ENCODE measurements at regions not wholly inside any gene's neighbourhood (a gene's known extent, or its start where the extent isn't known, plus 50 kb on each side); places are given as distances from the start of the nearest gene placed in this dataset.
"Not testable (repeated sequence)": the region's sequence is repeated elsewhere in the genome, so short reads cannot be mapped to it uniquely, and the experiment has no call there.

- Histone ChIP-seq H3F3A (ENCODE audit: low read length, unreplicated experiment) (no peaks in the 10 kb centered on the region), H3K4me1 (ENCODE audit: insufficient read depth, low read length) (no peaks in the 10 kb centered on the region), H3K36me3 (ENCODE audit: low read depth, low read length) (no peaks in the 10 kb centered on the region), H3K9me3 (ENCODE audit: low read length) (no peaks in the 10 kb centered on the region), H3K27me3 (ENCODE audit: low read length) (no peaks in the 10 kb centered on the region), H3K79me2 (ENCODE audit: low read length) (no peaks in the 10 kb centered on the region), H3K4me2 (ENCODE audit: low read length) (no peak overlapping the region), H3K4me3 (ENCODE audit: low read length) (no peak overlapping the region), H3K27ac (ENCODE audit: low read length) (no peak overlapping the region), H4K20me1 (ENCODE audit: low read length) (no peaks in the 10 kb centered on the region), H3K9ac (ENCODE audit: low read length) (no peak overlapping the region), H2AFZ (ENCODE audit: low read length) (no peak overlapping the region), H3K9me2 (replicated peaks; ENCODE audit: low read length) (no peaks in the 10 kb centered on the region)
- ATAC-seq, result no peak
- CTCF ChIA-PET, result no interaction called here
- intact Hi-C loops (cut with micrococcal nuclease), result no loop called here
- no TSS peak for BruUV-seq (replicated peaks)
- DNase-seq, result no peak
- no peak for TF ChIP-seq EZH2phosphoT487 (IDR thresholded peaks at IDR 0.05; ENCODE audit: borderline replicate concordance, low read length)
- TF ChIP-seq CTCF (conservative IDR thresholded peaks at IDR 0.05; ENCODE audit: low read depth, low read length), result no peak
- no peak for TF ChIP-seq EZH2 (IDR thresholded peaks at IDR 0.05; ENCODE audit: low read length, unreplicated experiment)
- POLR2A ChIA-PET (ENCODE audit: unreplicated experiment), result no interaction called here
These were observed 1393.3 kb upstream of the ATXN8OS start for GRCh38 chr13:68714292-68714691.

DNA sequence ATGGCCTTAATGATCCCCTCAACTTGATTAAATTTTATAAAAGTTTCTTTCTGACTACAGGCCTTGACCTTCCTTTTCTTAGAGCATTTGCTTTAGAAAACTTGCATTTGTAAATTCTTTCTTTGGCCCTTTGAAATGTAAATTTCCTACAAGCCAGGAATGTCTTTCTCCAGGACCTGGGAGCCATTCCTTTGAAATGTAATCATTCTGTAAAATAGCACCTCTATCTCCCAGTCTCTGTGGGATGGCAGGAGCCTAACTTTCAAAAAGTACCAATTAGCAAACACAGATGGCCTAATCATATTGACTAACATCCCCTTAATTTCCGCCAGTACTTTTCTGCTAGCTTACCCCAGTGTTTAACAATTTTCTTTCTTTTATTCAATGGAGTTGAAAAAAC, 1394.2 kb upstream of the ATXN8OS start:
- H3F3A ChIP-seq (ENCODE audit: low read length, unreplicated experiment), result no peaks in the 10 kb centered on the region
- no peak overlapping the region for H3K9ac ChIP-seq (ENCODE audit: low read length)
- intact Hi-C loops (cut with micrococcal nuclease), result no loop called here
- no peak overlapping the region for H3K4me3 ChIP-seq (ENCODE audit: low read length)
- H4K20me1 ChIP-seq (ENCODE audit: low read length), result no peaks in the 10 kb centered on the region
- no peak overlapping the region for H2AFZ ChIP-seq (ENCODE audit: low read length)
- TF ChIP-seq EZH2phosphoT487 (IDR thresholded peaks at IDR 0.05; ENCODE audit: borderline replicate concordance, low read length) (no peak), CTCF (conservative IDR thresholded peaks at IDR 0.05; ENCODE audit: low read depth, low read length) (no peak), EZH2 (IDR thresholded peaks at IDR 0.05; ENCODE audit: low read length, unreplicated experiment) (no peak)
- DNase-seq (no peak), ATAC-seq (no peak)
- ChIA-PET CTCF (no interaction called here), POLR2A (ENCODE audit: unreplicated experiment) (no interaction called here)
- H3K36me3 ChIP-seq (ENCODE audit: low read depth, low read length), result no peaks in the 10 kb centered on the region
- H3K9me2 ChIP-seq (replicated peaks; ENCODE audit: low read length), result no peaks in the 10 kb centered on the region
- H3K27ac ChIP-seq (ENCODE audit: low read length), result no peak overlapping the region
- no peaks in the 10 kb centered on the region for H3K27me3 ChIP-seq (ENCODE audit: low read length)
- no TSS peak for BruUV-seq (replicated peaks)
- no peaks in the 10 kb centered on the region for H3K4me1 ChIP-seq (ENCODE audit: insufficient read depth, low read length)
- no peak overlapping the region for H3K4me2 ChIP-seq (ENCODE audit: low read length)
- H3K79me2 ChIP-seq (ENCODE audit: low read length), result no peaks in the 10 kb centered on the region
- H3K9me3 ChIP-seq (ENCODE audit: low read length), result no peaks in the 10 kb centered on the region

- Histone ChIP-seq H3K9me3 (ENCODE audit: low read length) (no peaks in the 10 kb centered on the region), H3K36me3 (ENCODE audit: low read depth, low read length) (no peaks in the 10 kb centered on the region), H2AFZ (ENCODE audit: low read length) (no peak overlapping the region), H3K9me2 (replicated peaks; ENCODE audit: low read length) (no peaks in the 10 kb centered on the region), H3K9ac (ENCODE audit: low read length) (no peak overlapping the region), H3F3A (ENCODE audit: low read length, unreplicated experiment) (no peaks in the 10 kb centered on the region), H3K4me1 (ENCODE audit: insufficient read depth, low read length) (no peaks in the 10 kb centered on the region), H3K27me3 (ENCODE audit: low read length) (no peaks in the 10 kb centered on the region), H3K4me2 (ENCODE audit: low read length) (no peak overlapping the region), H3K79me2 (ENCODE audit: low read length) (no peaks in the 10 kb centered on the region), H3K27ac (ENCODE audit: low read length) (no peak overlapping the region), H4K20me1 (ENCODE audit: low read length) (no peaks in the 10 kb centered on the region), H3K4me3 (ENCODE audit: low read length) (no peak overlapping the region)
- intact Hi-C loops (cut with micrococcal nuclease), result no loop called here
- ChIA-PET POLR2A (ENCODE audit: unreplicated experiment) (no interaction called here), CTCF (no interaction called here)
- DNase-seq (no peak), ATAC-seq (no peak)
- BruUV-seq (replicated peaks), result no TSS peak
- TF ChIP-seq CTCF (conservative IDR thresholded peaks at IDR 0.05; ENCODE audit: low read depth, low read length) (no peak), EZH2 (IDR thresholded peaks at IDR 0.05; ENCODE audit: low read length, unreplicated experiment) (no peak), EZH2phosphoT487 (IDR thresholded peaks at IDR 0.05; ENCODE audit: borderline replicate concordance, low read length) (no peak)
These were observed 1399.2 kb upstream of the ATXN8OS start for GRCh38 chr13:68708336-68708908.

GRCh38 chr13:68706044-68706443, 1401.6 kb upstream of the ATXN8OS start:
- CTCF ChIA-PET, result interaction anchor here (0.6 kb wide), 1 partner anchor 110 kb away, joined by 3 read pairs; no protein-coding TSS in a partner anchor
- H3K4me3 ChIP-seq (ENCODE audit: low read length); H3K27me3 ChIP-seq (ENCODE audit: low read length); H3K9me2 ChIP-seq (replicated peaks; ENCODE audit: low read length); H3K4me1 ChIP-seq (ENCODE audit: insufficient read depth, low read length); H3F3A ChIP-seq (ENCODE audit: low read length, unreplicated experiment); H2AFZ ChIP-seq (ENCODE audit: low read length); H3K9ac ChIP-seq (ENCODE audit: low read length); H4K20me1 ChIP-seq (ENCODE audit: low read length); BruUV-seq (replicated peaks); ATAC-seq; POLR2A ChIA-PET (ENCODE audit: unreplicated experiment); H3K9me3 ChIP-seq (ENCODE audit: low read length); H3K36me3 ChIP-seq (ENCODE audit: low read depth, low read length); H3K4me2 ChIP-seq (ENCODE audit: low read length); DNase-seq; intact Hi-C loops (cut with micrococcal nuclease); H3K27ac ChIP-seq (ENCODE audit: low read length); H3K79me2 ChIP-seq (ENCODE audit: low read length): not testable (repeated sequence)

Measured in PC-3 (cell line).